DMS53 (cell line): ENCODE measurements at regions not wholly inside any gene's neighbourhood (a gene's known extent, or its start where the extent isn't known, plus 50 kb on each side); places are given as distances from the start of the nearest gene placed in this dataset.
"Not testable (repeated sequence)": the region's sequence is repeated elsewhere in the genome, so short reads cannot be mapped to it uniquely, and the experiment has no call there.

ENCODE experiments used
- DNase-seq: peaks from one replicate; lab custom pipeline; 2025; lab: John Stamatoyannopoulos, UW

DNA sequence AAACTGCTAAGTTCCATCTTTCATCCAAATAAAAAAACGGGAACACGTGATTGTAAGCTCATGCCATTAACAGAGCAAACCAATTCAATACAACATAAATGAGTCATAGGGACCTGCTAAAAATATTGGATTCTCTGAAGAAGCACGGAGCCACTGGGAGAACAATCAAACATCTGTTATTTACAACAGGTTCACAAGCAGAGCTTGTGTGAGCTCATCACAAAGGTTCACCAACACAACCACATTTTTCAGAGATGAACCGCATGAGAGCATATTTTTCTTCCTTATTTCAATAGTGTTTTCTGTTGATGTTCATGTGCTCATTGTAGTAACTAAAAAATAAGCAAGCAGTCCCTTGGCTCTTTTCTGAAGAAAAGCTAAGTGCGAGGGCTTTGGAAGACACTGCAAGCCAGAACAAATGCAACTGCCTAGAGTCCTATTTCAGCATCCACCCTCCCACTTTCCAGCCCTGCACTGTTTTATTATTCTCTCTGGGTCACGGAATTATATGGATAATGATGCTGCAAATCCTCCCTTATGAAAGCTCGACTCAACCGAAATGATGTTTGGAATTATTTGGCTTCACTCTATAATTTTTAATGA is 545.8 kb downstream of the LIG4 start:
- DNase-seq: peak; percentile 56

DNA sequence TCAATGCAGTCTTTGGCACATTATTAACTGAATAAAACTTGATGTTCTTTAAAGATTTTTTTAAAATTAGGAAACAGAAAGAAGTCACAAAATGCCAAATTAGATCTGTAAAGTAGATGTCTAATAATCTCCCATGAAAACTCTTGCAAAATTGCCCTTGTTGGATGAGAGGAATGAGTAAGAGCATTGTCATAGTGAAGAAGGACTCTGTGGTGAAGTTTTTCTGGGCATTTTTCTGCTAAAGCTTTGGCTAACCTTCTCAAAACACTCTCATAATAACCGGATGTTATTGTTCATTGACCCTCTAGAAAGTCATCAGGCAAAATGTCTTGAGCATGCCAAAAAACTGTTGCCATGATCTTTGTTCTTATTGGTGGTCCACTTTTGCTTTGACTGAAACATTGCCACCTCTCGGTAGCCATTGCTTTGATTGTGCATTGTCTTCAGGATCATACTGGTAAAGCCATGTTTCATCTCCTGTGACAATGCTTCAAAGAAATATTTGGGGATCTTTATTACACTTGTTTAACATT is 549.3 kb downstream of the LIG4 start:
- no peak for DNase-seq

DNA sequence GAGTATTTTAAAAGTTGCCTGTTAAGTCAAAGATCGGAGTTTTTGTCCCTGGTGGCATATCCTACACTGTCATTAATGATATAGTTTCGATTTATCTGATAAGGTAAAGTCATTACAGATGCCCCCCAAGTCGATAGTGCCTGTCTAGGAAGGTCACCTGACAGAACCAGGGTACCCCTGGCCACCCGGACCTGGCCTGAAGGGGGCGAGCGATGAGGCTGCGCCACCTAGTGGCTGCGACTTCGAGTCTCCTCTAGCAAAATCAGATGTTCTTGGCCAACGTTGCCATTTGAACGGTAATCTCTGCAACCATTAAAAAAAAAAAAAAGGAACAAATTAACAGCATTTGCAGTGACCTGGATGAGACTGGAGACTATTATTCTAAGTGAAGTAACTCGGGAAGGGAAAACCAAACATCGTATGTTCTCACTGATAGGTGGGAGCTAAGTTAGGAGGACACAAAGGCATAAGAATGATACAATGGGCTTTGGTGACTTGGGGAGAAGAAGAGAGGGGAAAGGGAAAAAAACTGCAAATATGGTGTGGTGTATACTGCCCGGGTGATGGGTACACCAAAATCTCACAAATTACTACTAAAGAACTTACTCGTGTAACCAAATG is 565.1 kb downstream of the LIG4 start:
- DNase-seq: peak; percentile 60

DNA sequence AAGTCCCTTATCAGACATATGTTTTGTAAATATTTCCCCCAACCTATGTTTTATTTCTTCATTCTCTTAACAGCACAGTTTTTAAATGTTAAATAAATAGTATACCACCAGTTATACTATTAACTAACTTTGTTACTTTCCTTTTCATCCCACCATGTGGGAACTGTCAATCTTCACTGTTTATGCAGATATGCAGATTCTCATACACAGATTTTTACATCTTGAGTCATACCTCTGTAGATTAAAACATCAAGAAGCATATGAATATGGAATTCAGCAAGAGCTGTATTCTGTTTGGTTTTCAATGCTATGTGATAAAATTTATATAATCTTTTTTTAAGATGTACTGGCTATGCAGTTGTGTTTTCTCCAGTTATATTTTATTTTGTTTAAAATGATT is 566.3 kb downstream of the LIG4 start:
- DNase-seq: no peak

DNA sequence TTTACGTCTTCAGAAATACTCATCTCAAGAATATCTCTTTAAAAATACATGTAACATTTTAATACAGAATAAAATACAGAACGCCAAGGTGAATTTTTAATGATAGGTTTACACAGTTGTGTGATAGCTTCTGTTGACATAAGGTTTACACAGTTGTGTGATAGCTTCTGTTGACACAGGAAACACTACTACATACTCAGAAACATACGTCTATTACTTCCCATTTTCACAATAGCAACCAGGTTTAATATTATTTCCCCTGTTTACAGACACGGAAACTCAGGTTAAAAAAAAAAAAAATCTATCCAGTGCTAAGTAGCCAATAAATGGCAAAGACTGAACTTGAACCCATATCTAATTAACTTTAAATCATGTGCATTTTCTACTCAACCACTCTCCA is 571.2 kb downstream of the LIG4 start:
- peak; percentile 76 for DNase-seq

DNA sequence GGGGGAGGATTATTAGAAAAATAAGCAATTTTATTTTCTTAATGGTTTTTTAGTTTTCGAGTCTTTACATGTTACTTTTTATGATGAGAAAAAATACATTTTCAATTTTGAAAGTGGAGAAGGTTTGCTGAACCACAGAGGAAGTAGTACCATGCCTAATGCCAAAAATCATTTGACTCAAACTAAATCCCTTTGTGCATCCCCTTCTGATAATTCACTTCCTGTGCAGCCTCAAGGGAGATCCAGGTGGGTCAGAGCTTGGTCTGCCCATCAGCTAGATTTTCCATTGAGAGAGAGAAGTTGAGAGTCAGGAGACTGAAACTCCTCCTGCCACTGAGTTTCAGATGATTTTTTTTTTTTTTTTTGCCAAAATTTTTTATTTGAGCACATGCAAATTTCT is 571.7 kb downstream of the LIG4 start:
- peak; percentile 33 for DNase-seq

DNA sequence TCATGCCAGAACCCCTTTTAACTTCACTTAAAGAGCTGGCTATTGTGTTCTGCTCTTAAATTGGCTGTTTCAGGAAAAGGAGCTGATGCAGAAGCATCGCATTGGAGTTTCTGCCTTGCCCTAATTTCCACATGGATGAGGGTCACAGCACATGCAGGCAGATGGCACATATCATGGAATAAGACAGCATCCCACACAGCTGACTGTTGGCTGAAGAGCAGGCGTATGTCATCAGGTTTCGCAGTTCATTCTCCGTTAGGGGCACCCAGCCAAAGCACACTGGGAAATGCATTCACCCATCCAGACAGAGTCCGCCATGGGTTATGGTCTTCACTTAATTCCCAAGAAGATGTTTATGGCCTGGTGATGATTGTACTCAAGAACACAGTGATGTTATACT is 572.5 kb downstream of the LIG4 start:
- DNase-seq: peak; percentile 1

DNA sequence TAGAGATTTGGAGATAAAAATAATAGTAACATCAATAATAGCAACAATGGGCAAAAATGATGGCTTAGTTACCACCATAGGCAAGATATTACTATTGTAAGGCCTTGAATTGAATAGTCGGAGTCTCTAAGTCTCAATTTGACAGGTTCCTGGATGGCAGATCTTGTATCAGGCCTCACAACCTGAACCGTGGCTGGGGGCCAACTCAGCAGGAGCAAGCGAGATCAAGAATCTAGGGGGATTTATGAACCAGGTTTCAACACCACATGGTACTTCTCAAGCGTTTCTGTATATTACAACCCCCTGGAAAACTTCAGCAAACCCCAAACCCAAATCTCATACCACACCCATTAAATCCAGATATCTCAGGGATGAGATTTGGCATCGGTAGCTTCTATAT is 573.8 kb downstream of the LIG4 start:
- no peak for DNase-seq

DNA sequence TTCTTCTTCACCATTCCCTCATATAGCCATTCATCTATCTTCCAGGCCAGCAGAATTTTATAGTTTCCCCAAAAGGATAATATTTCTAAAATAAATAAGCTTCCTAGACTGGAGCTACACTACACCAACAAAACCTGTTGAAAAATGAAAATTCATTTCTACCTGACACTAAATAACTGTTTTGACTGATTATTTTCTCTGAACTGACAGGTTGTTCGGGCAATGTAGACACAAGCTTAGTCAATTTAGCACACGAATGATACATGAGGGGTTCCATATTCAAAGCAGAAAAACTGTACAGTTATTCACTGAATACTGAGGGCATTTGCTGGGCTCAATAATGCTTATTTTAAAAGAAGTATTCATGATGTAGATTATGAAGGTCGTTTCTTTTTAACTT is 589.7 kb downstream of the LIG4 start:
- DNase-seq: no peak

DNA sequence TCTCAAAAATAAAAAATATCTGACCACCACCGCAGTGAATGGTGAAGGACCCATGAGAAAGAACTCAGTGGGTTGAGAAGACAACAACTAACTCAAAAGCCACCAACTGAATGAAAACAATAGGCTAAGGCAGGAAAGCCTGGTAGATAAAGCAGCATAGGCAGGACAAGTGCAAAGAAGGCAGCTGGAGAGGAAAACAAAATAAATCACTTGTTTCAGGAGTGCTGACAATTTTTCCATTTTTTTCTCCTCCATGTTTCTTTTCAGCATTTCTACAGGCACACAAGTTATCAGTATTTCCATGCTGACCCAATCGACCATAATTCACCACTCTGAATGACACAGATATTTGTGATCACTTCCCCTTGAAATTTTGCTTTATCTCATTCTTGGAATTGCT is 597.8 kb downstream of the LIG4 start:
- no peak for DNase-seq

DNA sequence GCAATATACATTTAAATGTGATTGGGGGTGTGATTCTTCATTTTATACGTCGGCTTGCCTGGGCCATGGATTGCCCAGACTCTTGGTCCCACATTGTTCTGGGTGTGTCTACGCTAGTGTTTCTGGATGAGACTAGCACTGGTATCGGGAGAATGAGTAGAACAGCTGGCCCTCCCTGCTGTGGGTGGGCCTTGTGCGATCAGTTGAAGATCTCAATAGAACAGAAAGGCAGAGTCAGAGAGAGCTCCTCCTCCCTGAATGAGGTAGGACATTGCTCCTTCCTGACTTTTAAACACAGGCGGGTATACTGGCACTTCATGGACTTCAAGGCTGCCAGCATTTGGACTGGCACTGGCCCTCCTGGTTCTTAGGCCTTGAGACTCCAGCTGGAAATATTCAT is 603.0 kb downstream of the LIG4 start:
- no peak for DNase-seq

DNA sequence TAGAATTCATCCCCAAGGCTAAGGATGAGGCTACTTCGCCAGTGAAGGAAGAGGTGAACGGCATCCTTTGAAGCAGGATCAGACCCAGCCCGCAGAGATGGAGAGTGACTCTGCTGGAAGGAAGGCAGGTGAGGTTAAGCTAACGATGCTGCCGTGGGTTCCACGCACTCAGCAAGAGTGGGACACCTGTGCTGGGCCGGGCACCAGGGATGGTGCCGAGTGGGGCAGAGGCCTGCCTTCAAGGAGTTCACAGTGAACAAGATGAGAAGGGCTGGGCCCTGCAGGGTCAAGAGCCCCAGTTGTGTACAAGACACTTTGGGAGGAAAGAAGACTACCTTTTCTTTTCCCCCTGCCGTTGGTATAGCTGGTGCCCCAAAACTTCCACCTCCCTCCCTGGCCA is 606.6 kb downstream of the LIG4 start:
- DNase-seq: no peak

DNA sequence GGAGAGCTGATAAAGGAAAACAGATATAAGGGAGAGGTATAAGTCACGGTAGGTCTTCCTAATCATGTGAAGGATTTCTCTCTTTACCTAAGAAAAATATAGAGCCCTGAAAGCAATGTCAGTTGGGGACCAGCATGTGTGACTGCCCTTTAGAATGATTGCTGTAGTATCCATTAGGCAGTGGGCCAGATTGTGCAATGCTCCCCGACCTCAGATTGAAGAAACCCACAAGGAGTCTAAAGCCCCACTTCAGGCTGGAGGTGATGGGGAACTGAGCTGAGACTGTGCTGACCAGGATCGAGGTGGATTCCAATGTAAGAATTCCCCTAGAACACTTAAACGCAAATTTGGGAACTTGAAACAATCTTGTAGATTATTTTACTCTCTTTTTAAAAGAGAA is 614.4 kb downstream of the LIG4 start:
- DNase-seq: no peak

DNA sequence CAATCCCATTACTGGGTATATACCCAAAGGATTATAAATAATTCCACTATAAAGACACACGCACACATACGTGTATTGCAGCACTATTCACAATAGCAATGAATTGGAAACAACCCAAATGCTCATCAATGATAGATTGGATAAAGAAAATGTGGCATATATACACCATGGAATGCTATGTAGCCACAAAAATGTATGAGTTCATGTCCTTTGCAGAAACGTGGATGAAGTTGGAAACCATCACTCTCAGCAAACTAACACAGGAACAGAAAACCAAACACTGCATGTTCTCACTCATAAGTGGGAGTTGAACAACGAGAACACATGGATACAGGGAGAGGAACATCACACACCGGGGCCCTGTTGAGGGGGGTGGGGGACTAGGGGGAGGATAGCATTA is 619.0 kb downstream of the LIG4 start:
- not testable (repeated sequence) for DNase-seq

DNA sequence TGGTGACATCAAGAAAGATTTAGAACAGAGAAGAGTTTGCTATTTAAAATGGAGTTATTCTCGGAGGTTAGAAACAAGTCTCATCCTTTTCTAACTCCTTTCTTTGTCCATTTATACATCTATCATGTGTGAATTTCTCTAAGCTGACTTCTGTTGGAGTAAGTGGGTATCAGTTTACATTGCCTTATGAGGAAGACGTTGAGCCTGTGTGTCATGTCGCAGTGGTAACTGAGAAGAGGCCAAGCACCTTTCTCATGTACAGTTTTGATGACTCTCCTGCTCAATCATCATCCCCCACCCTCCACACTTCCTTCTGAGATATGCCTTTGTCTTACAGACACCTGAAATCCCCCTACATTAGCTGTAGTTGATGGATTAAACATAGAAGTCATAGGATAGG is 624.8 kb downstream of the LIG4 start:
- DNase-seq: peak; percentile 25

DNA sequence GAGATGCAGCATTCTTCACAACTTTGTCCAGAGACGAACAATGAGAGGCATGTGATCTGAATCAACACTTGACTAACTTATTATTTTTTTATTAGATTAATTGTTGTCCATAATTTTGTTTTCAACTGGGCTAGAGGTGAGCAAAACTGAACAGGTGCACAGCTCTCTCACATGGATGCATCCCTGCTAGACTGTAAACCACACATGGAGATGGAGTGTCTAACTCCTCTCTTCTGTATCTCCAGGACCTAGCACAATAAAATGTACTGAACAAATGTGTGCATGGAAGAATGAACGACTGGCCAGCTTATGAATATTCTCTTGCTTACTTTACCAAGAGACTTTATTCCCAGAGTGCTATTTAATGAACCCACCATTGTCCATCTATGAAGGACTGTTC is 627.7 kb downstream of the LIG4 start:
- DNase-seq: no peak

DNA sequence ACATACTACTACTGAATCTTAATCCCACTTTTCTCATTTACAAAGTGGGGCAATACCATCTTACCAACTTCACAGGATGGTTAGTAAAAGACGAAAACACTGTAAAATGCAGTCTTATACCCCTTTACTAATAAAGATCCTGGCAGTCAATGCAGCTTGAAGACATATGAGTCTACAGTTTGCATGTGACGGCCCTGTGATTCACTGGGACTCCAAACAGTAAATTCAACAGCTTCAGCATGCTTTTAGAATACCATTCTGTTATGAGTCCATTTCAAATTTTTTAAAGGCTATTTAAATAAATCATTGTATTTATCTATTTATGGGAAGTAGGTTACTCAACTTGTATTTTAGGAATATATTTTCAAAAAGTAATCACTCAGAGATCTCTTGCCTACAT is 629.1 kb downstream of the LIG4 start:
- DNase-seq: no peak

DNA sequence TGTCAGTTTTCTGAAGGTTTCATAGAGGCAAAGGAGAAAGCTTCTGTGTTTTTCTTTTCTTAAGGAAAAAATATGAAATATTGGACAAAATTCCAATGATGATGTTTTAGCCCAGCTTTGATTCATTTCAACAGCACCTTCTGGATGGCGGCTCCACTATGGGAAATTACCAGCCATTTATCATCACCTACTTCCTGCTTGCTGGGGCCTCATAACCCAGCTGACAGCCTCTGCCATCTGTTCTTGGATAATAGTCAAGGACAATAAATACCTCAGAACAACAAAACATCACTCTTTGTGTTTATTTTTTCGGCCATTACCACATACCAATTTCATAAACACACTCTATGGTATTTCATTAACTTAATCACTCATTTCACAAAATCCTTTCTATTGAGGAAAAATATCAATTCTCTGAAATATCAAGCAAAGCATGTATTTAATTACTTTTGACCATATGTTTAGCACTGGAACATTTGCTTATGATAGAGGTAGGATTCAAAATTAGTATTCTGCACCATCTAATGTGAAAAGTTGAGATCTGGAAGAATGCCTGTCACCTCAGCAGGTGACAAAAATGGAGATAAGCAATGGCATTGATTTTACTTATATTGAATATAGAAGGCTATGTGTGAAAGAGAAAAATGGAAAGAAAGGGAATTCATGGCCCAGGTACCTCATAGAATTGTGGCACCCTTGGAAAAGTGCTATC is 629.7 kb downstream of the LIG4 start:
- DNase-seq: peak; percentile 48

DNA sequence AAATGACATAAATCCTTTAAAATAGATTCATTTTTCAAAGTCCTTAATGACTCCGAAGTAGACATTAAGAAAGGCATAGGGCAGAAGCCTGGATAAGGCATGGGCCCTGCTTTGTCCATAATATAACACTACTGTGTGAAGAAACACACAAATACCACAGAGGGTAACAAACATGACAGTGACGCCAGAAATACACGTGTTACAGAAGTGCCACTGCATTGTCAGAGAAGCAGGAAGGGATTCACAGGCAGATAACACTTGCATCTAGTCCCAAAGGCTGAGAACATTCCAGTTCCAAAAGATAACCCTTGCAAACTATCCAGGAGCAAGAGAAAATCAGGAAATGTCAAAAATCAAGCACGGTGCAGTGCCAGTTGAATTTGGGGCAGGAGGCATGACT is 633.2 kb downstream of the LIG4 start:
- DNase-seq: no peak

DNA sequence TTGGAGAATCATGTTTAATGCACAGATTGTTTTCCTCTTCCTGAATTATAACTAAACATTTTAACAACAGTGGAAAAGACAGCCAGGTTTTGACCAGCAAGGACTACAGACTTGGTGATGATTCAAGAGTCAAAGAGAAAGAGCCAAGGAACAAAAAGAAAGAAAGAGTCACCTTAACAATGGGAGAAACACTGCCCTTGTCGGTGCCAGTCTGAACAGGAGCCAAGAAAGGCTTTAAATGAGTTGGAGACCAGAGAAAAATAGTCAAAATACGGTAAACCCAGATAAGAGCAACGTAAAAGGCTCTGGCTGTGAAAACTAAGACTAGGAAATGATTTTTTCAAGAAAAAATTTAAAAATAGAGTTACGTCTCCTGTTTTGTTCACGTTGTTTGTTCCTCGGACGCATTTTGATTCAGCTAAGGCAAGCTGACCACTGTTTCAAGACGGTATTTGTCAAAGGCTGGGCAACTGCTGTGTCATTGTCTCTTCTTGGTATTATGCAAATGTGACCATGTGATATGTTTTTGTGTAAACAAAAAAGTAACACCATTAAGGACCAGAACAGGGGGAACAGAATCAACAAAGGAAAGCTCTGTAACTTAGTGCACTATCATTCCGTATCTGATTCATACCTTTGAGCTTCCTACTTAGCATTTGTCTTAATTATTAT is 634.5 kb downstream of the LIG4 start:
- no peak for DNase-seq

DNA sequence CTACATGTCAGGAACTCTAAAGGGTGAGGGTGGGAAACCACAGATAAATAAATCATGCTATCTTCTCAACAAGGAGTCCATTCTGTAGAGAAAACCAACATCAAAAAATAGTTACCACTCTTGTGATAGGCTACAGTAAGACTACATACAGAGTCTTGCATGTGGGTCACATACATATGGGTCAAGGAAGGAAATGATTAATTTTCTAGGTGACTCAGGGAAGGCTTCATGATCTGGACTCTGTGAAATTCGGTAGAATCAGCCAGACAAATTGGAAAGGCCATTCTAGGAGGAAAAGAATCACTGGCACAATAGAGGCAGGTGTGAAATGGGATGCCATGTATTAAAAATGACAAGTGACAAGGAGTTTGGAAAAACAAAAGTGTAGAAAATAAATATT is 638.9 kb downstream of the LIG4 start:
- no peak for DNase-seq

DNA sequence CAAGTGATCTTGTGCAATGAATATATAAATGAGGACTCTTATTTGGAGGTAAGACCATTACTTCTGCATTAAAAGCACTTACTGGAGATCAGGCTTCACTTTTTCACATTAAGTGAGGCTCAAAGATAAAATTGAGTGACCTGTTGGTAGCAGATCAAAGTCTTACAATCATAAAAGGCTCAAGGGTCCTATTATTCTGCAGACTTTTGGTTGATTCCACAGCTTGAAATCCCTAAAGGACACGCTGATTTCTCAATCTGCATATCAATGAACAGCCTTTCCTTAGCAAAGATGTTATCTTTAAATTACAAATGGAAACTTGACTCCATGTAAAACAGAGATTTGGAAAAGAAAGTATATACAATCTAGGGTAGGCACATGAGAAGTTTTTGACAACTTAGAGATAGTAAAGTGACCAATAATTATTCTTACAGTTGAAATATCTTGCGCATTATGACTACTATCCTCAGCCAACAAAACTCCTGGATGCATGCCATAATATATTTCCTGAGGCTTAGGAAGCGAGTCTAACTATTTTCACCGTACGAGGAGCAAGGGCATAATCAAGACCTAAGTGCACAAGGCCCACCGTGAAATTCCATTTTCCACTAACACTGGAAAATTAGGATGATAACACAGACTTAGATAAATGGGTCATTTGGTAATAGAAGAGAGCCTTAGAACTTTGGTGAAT is 640.7 kb downstream of the LIG4 start:
- no peak for DNase-seq
